Ramos (cell line): ENCODE measurements at regions not wholly inside any gene's neighbourhood (a gene's known extent, or its start where the extent isn't known, plus 50 kb on each side); places are given as distances from the start of the nearest gene placed in this dataset.

Experiments
- in situ Hi-C: fragments of 300-500 bp; cut with MboI; formaldehyde crosslinking; loops from one replicate; pipeline ENCODE4 v1.14.3; 2022; ENCODE audit warnings: low sequenced_read_pairs; ENCODE audit not compliant: unreplicated experiment

DNA sequence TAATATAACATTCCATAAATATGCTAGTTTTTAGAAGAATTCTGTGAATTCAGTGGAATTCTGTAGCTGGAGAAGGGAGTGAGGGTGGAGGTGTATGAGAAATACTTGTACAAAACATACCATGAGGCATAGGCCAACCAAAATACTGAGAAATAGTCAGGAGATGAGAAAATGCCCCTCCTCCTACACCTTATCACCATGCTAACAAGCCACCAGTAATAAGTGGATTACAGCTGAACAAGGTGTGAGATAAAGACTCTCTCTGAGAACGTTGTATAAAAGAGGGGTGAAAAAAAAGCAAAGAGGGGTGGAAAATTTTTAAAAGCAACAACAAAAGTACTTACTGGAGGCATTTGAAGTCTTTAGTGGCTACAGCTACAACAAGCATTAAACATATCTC lies 90.4 kb upstream of the IGFBP3 start:
- in situ Hi-C loops: no loop called here

- in situ Hi-C loops: no loop called here
Measured at GRCh38 chr7:46011059-46011458, 90.0 kb upstream of the IGFBP3 start.

DNA sequence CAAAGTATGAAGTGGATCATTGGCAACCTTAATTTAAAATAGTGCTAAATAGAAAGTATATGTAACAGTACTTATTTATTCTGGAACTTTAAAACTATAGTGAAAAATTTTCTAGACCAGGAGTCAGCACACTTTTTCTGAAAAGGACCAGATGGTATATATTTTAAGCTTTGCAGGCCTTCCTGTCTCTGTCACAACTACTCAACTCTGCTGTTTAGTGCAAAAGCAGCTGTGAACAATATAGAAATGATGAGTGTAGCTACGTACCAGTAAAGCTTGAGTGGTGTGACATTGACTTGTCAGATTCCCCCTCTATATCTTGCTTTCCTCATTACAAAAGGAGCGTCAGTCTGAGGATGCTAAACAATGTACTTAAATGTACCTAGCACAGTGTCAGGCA lies 88.1 kb upstream of the IGFBP3 start:
- in situ Hi-C loops: no loop called here

DNA sequence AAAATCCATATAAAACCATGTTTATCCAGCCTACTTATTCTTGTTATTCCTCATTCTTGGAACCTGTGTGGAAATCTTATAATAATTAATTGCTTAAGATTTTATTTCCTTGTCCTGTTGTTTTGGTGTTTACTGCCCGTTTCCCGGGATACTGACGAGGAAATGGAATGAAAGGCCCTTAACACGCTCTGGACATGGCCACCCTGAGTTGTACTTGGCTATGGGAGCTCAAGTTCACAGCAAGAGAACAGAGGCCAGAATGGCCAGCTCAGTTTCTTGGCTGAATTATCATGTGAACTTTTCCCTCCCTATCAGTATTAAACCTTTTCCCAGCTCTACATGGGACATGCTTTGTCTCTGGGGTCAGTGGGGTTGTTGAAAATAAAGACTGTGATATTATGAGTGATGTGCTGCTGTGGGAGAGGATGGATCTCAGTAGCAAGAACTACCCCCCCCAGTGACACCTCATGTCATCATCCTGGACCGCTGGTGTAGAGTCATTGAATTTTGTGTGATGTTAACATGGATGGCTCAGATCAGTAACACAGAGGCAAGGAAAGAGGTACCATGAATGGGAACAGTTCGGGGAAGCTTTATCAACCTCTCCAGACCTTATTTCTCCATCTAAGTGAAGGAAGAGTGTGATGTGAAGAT lies 87.0 kb upstream of the IGFBP3 start:
- in situ Hi-C loops: no loop called here

DNA sequence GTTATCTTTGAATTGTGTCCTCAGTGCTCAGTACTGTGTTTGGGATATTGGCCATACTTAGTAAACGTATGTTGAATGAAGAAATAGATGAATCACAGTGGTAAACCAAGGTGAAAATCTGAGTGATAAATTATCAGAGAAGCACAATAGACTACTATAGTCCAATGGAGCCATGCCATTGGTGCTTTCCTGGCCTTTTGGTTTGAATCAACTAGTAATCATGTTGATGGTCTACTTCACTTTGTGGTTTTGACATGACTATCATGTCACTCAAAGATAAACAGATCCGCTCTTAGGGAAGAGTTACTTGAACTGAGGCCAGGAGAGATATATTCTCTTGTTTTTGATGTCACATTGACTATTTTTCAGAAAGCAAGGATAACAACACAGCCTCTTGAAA lies 86.1 kb upstream of the IGFBP3 start:
- in situ Hi-C loops: no loop called here

DNA sequence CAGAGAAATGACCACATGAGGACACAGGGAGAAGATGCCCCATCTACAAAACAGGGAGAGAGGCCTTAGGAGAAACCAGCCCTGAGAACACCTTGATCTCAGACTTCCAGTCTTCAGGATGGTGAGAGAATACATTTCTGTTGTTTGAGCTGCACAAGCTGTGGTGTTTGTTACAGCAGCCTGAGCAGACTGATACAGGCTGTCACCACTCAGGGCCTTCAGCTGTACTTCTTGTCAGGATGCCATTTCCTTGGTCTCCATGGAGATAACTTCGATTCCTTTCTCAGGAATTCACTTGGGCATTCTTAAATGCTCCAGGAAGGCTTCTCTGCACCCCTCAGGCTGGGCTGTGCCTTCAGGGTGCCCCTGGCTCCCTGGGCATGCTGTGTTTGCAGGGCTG lies 85.7 kb upstream of the IGFBP3 start:
- in situ Hi-C loops: no loop called here

DNA sequence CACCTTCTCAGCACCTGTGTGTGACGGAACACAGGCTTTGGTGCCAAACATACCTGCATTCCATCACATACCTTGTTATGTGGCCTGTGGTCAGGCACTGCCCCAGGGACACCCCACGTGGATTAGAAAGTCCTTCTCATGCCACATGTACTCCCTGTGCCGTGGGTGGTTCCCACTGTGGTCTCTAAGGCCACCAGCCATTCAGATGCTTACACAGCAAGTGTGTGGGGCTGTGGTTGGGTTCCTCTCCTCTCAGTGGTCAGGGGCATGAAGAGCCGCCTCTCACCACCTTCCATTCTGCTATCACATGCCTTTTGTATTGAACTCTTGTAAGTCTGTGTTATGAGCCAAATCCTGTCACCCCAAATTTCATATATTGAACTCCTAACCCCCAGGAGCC lies 85.1 kb upstream of the IGFBP3 start:
- in situ Hi-C loops: no loop called here

GRCh38 chr7:46004965-46005364 lies 83.9 kb upstream of the IGFBP3 start:
- in situ Hi-C loops: no loop called here

- in situ Hi-C loops: no loop called here
Measured at GRCh38 chr7:46003896-46004875, 83.1 kb upstream of the IGFBP3 start.

- in situ Hi-C loops: no loop called here
Measured at GRCh38 chr7:46003161-46003560, 82.1 kb upstream of the IGFBP3 start.

DNA sequence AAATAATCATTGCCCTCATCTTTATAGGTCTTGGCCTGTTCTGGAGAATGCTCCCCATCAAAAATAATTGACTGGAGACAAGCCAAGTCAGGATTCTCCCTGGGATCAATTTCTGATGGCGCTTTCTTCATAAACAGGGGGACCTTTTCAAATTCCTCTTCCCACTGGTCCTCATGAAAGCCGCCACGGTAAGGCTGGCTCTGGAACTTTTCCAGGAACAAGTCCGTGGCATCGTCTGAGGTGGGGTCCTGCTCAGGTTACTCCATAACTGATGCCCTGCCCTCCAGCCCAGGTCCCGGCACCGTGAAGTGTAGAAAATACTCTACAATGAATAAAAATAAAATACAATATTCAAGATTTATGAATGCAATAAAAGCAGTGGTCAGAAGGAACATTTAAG lies 79.4 kb upstream of the IGFBP3 start:
- in situ Hi-C loops: no loop called here

GRCh38 chr7:45999541-45999940 lies 78.5 kb upstream of the IGFBP3 start:
- in situ Hi-C loops: no loop called here

DNA sequence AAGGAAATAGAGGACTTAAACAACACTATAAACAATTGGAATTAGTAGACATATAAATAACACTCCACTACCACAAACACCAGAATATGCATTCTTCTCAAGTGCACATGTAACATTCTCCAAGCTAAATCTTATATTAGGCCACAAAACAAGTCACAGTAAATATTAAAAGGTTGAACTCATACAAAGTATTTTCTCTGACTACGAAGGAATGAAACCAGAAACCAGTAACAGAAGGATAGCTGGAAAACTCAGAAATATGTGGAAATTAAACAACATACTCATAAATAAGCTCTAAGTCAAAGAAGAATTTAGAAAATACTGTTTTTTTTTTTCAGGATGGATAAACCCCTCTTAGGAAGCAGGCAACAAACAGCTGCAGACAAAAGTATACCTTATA lies 77.4 kb upstream of the IGFBP3 start:
- in situ Hi-C loops: no loop called here

- in situ Hi-C loops: no loop called here
Measured at GRCh38 chr7:45993621-45994020, 72.5 kb upstream of the IGFBP3 start.

DNA sequence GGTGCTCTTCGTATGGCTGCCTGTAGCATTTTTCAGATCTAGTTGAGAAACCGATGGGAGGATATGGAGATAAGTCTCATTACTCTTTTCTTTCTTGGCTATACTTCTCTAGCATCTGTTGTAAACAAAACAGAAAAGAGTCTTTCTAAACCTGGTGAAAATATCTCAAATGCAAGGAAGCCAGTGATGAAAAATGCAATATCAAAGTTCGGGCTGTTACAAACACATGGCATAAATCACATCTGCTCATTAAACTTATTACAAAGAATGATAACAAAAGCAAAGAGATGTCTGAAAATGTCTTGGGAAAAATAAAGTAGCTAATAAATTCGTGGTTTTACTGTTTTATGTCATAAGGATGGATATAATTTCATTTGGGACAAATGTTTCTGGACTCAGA lies 71.8 kb upstream of the IGFBP3 start:
- in situ Hi-C loops: no loop called here

GRCh38 chr7:45990276-45990675 lies 69.2 kb upstream of the IGFBP3 start:
- in situ Hi-C loops: no loop called here

DNA sequence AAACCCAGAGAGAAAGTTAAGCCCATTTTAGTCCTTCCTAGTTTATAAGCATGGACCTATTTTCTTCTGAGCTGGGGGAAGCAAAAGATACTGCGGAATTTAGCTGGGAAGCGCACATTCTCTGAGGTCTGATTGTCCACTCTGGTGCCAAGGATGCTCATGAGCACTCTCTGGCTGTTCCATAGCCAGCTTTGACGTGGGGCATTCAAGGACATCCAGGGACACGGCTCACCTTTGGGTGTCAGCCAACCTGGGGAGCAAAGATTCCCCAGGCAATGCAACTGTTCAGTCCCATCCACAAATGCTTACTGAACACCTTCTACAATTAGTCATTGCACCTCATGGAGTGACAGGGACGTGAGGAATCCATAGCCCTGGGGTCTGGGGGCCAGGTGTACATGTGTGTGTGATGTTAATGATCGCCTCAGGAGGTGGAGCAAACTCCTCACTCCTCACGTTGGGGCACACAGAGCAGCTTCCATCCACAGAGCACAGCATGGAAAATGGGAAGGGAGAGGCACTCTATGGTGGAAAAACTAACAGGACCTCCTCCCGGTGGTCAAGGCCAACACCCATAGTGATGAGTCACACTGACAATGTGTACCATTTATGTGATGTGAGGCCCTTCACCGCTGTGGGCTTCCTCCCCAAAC lies 67.5 kb upstream of the IGFBP3 start:
- in situ Hi-C loops: no loop called here

GRCh38 chr7:45987521-45988290 lies 66.6 kb upstream of the IGFBP3 start:
- in situ Hi-C loops: no loop called here

DNA sequence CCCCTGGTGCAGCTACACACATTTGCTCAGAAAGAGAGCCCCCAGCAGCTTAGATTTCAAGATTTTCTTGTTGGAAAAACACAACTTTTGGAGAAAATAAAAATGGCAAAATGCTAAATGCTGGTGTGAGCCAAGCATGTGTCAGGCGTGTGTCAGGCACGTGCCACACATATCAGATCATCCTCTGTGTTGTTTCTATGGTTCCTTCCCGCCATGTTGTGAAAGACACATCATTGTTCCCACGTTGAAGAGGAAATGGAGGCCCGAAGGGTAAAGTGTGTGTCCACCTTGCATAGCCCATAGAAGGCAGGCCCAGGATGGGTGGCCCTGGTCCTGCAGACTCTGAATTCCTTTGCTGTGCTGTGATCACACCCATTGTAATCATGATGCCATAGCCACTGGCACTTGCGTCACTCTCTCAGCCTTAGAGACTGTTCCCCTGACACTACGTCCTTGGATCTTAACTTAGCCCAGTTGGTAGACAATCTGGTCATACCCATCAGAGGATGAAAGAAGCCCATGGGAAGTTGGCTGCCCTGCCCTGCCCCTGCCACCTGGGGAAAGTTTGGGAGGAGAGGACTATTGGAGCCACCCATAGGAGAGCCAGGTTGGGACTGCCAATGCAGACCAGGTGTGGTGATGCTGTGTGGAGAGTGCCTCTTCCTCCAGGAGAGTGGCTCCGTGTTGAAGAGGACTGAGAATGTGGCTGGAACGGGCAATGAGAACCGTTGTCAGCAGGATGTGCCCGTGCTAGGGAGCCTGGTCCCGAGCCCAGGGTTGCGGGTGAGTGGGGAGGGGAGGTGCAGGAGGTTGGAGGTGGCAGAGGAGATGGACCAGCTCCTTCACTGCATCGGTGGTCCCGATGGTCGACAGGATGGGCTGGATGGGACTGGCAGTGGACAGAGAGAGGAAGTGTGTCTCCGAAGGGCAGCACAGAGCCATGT lies 65.6 kb upstream of the IGFBP3 start:
- in situ Hi-C loops: no loop called here
